Mesothelial cell of epicardium (in vitro differentiated cells): ENCODE measurements at regions not wholly inside any gene's neighbourhood (a gene's known extent, or its start where the extent isn't known, plus 50 kb on each side); places are given as distances from the start of the nearest gene placed in this dataset.

ENCODE experiments used
- DNase-seq, 2 experiments: peaks; one replicate each; pipeline ENCODE4 v3.0.0; 2021; ENCODE audit warnings: low spot score in 2 of 2; ENCODE audit not compliant: unreplicated experiment in 2 of 2
- H3K27ac Mint-ChIP-seq: 2 replicates; pipeline ENCODE4 v1.8.0; 2021; ENCODE audit warnings: mixed read lengths
- H3K27me3 Mint-ChIP-seq: 2 replicates; pipeline ENCODE4 v1.8.0; 2021; ENCODE audit warnings: low read depth, mixed read lengths
- H3K36me3 Mint-ChIP-seq: 2 replicates; pipeline ENCODE4 v1.8.0; 2021; ENCODE audit warnings: mixed read lengths
- H3K4me1 Mint-ChIP-seq: 2 replicates; pipeline ENCODE4 v1.8.0; 2021; ENCODE audit warnings: mixed read lengths
- H3K4me3 Mint-ChIP-seq: 2 replicates; pipeline ENCODE4 v1.8.0; 2021; ENCODE audit warnings: mild to moderate bottlenecking, moderate library complexity, mixed read lengths
- H3K9me3 Mint-ChIP-seq: 2 replicates; pipeline ENCODE4 v1.8.0; 2021; ENCODE audit warnings: mixed read lengths
- CTCF ChIP-seq: fragments of 200-600 bp; sonication (generic); IDR thresholded peaks from one replicate; pipeline ENCODE4 v1.5.0; 2021; ENCODE audit warnings: antibody characterized with exemption; ENCODE audit not compliant: unreplicated experiment

- Mint-ChIP-seq H3K4me1 (peaks cover 70% of the 10 kb centered on the region), H3K27me3 (no peaks in the 10 kb centered on the region), H3K36me3 (no peaks in the 10 kb centered on the region), H3K9me3 (peaks cover 4% of the 10 kb centered on the region), H3K4me3 (peak overlapping the region; percentile 16), H3K27ac (peak overlapping the region; percentile 93)
- no peak for DNase-seq
- TF ChIP-seq CTCF = no peak
Observed at GRCh38 chr18:6557770-6558248, 143.1 kb upstream of the L3MBTL4 start.

- Mint-ChIP-seq H3K4me1 (peaks cover 69% of the 10 kb centered on the region), H3K36me3 (no peaks in the 10 kb centered on the region)
Observed at GRCh38 chr18:6558446-6559156, 143.9 kb upstream of the L3MBTL4 start.

GRCh38 chr18:6559296-6559695, 144.6 kb upstream of the L3MBTL4 start:
- TF ChIP-seq CTCF = no peak
- Mint-ChIP-seq H3K4me3 (peak overlapping the region; percentile 6), H3K27ac (peak overlapping the region; percentile 93), H3K4me1 (peaks cover 70% of the 10 kb centered on the region), H3K9me3 (peaks cover 4% of the 10 kb centered on the region), H3K36me3 (no peaks in the 10 kb centered on the region), H3K27me3 (no peaks in the 10 kb centered on the region)
- DNase-seq = no peak

More at GRCh38 chr18:6558446-6559156, 143.9 kb upstream of the L3MBTL4 start:
- TF ChIP-seq CTCF = no peak
- DNase-seq = no peak
- Mint-ChIP-seq H3K4me3 (peak overlapping the region; percentile 24), H3K9me3 (peaks cover 4% of the 10 kb centered on the region), H3K27ac (peak overlapping the region; percentile 93), H3K27me3 (no peaks in the 10 kb centered on the region)

GRCh38 chr18:6561016-6561415, 146.3 kb upstream of the L3MBTL4 start:
- Mint-ChIP-seq H3K4me1 (peaks cover 80% of the 10 kb centered on the region), H3K36me3 (no peaks in the 10 kb centered on the region), H3K27me3 (no peaks in the 10 kb centered on the region), H3K9me3 (no peaks in the 10 kb centered on the region), H3K4me3 (no peak overlapping the region), H3K27ac (peak overlapping the region; percentile 94)
- no peak for TF ChIP-seq CTCF
- DNase-seq = no peak

- peak overlapping the region; percentile 94 for H3K27ac Mint-ChIP-seq
- no peaks in the 10 kb centered on the region for H3K36me3 Mint-ChIP-seq
- peak in 1 of 2 experiments; percentile 43 for DNase-seq
- no peak overlapping the region for H3K4me3 Mint-ChIP-seq
- TF ChIP-seq CTCF = no peak
- H3K27me3 Mint-ChIP-seq = no peaks in the 10 kb centered on the region
- H3K9me3 Mint-ChIP-seq = no peaks in the 10 kb centered on the region
- H3K4me1 Mint-ChIP-seq = peaks cover 83% of the 10 kb centered on the region
Observed at GRCh38 chr18:6561420-6561861, 146.7 kb upstream of the L3MBTL4 start.
